B cell (primary cell): ENCODE measurements at regions not wholly inside any gene's neighbourhood (a gene's known extent, or its start where the extent isn't known, plus 50 kb on each side); places are given as distances from the start of the nearest gene placed in this dataset.

Source experiments
- ATAC-seq: fragments of 200-7000 bp; cut with Tn5 transposase; one replicate; pipeline ENCODE4 v1.10.0; 2021; ENCODE audit warnings: low read depth, mild to moderate bottlenecking, moderate number of reproducible peaks, moderate library complexity
- CTCF ChIA-PET: fragments of 350-600 bp; sonication (Branson Sonifier 250); formaldehyde crosslinking; loops from one replicate; lab custom pipeline; 2021; ENCODE audit warnings: antibody characterized with exemption, inconsistent platforms; lab: Charles Lee
- POLR2A ChIA-PET: fragments of 350-600 bp; sonication (Branson Sonifier 250); formaldehyde crosslinking; loops from one replicate; lab custom pipeline; 2021; ENCODE audit warnings: antibody characterized with exemption; lab: Charles Lee
- DNase-seq: peaks from one replicate; pipeline ENCODE4 v3.0.0; 2013
- H2AFZ ChIP-seq: 2 replicates; pipeline ENCODE4 v1.6.1; 2012; ENCODE audit warnings: mild to moderate bottlenecking, low read depth, low read length; ENCODE audit not compliant: insufficient read depth, poor library complexity, severe bottlenecking
- H3K27ac ChIP-seq, 2 donors: 1 replicate in 1 of 2; 2 replicates in 1 of 2; pipeline ENCODE4 v1.5.1; 2012 to 2013; ENCODE audit warnings: low read length in 2 of 2, mild to moderate bottlenecking in 2 of 2, moderate library complexity in 1 of 2
- H3K27me3 ChIP-seq, 4 experiments: fragments of 200-600 bp in 1 of 4; sonication (generic) in 1 of 4; replicated peaks in 1 of 4; 1 replicate in 2 of 4; 2 replicates in 2 of 4; pipeline versions ENCODE4 v1.6.1 to v1.7.0; 2013 to 2016; ENCODE audit warnings: low read length in 3 of 4, mild to moderate bottlenecking in 2 of 4, mixed read lengths in 1 of 4, moderate library complexity in 1 of 4; ENCODE audit not compliant: insufficient read depth in 4 of 4, control insufficient read depth in 3 of 4; ENCODE audit errors: control extremely low read depth in 1 of 4
- H3K36me3 ChIP-seq, 2 experiments: replicated peaks in 1 of 2; 1 replicate in 1 of 2; 2 replicates in 1 of 2; pipeline versions ENCODE4 v1.6.1 to v1.7.1; 2013; ENCODE audit warnings: low read length in 1 of 2; ENCODE audit not compliant: insufficient read depth in 2 of 2, control insufficient read depth in 1 of 2; ENCODE audit errors: control extremely low read depth in 1 of 2, extremely low read depth in 1 of 2
- H3K4me1 ChIP-seq, 2 donors: fragments of 200-600 bp in 1 of 2; sonication (generic) in 1 of 2; 1 replicate in 1 of 2; 2 replicates in 1 of 2; pipeline versions ENCODE4 v1.5.1 to v1.6.1; 2013 to 2017; ENCODE audit warnings: low read length in 2 of 2; ENCODE audit not compliant: control insufficient read depth in 2 of 2, insufficient read depth in 2 of 2
- H3K4me2 ChIP-seq: replicated peaks from 2 replicates; pipeline ENCODE3; 2012; ENCODE audit warnings: mild to moderate bottlenecking, low read depth, low read length; ENCODE audit not compliant: poor library complexity, severe bottlenecking
- H3K4me3 ChIP-seq, 5 experiments: fragments of 200-600 bp in 1 of 5; sonication (generic) in 1 of 5; 1 replicate in 3 of 5; 2 replicates in 2 of 5; pipeline versions ENCODE4 v1.5.1 to v1.7.0; 2011 to 2016; ENCODE audit warnings: low read length in 4 of 5, mild to moderate bottlenecking in 4 of 5, low read depth in 2 of 5, control low read depth in 1 of 5, moderate library complexity in 1 of 5; ENCODE audit not compliant: insufficient read depth in 1 of 5; ENCODE audit errors: control extremely low read depth in 1 of 5, extremely low read depth in 1 of 5
- H3K79me2 ChIP-seq: fragments of 200-600 bp; sonication (generic); one replicate; pipeline ENCODE4 v1.6.0; 2016; ENCODE audit warnings: low read length; ENCODE audit not compliant: control insufficient read depth, insufficient read depth
- H3K9ac ChIP-seq: fragments of 200-600 bp; sonication (generic); 2 replicates; pipeline ENCODE4 v1.6.1; 2017; ENCODE audit warnings: mild to moderate bottlenecking, low read length, moderate library complexity
- H3K9me3 ChIP-seq, 3 donors: one replicate each; pipeline versions ENCODE4 v1.6.1 to v1.7.1; 2013; ENCODE audit warnings: low read length in 2 of 3; ENCODE audit not compliant: control insufficient read depth in 2 of 3, insufficient read depth in 1 of 3; ENCODE audit errors: control extremely low read depth in 1 of 3
- H4K20me1 ChIP-seq: 2 replicates; pipeline ENCODE4 v1.6.0; 2012; ENCODE audit warnings: mild to moderate bottlenecking, low read length; ENCODE audit not compliant: insufficient read depth, control insufficient read depth, poor library complexity, severe bottlenecking
- H3K27ac Mint-ChIP-seq: one replicate; pipeline ENCODE4 v1.8.0; 2021; ENCODE audit warnings: mixed read lengths
- H3K27me3 Mint-ChIP-seq: one replicate; pipeline ENCODE4 v1.8.0; 2021; ENCODE audit warnings: mixed read lengths
- H3K4me1 Mint-ChIP-seq: one replicate; pipeline ENCODE4 v1.8.0; 2021; ENCODE audit warnings: mixed read lengths
- H3K4me3 Mint-ChIP-seq: one replicate; pipeline ENCODE4 v1.8.0; 2021; ENCODE audit warnings: mixed read lengths
- H3K9me3 Mint-ChIP-seq: one replicate; pipeline ENCODE4 v1.8.0; 2022; ENCODE audit warnings: mixed read lengths; ENCODE audit not compliant: insufficient read depth
- EZH2 ChIP-seq: IDR thresholded peaks from 2 replicates; pipeline ENCODE4 v1.6.1; 2012; ENCODE audit warnings: borderline replicate concordance, low read depth, mild to moderate bottlenecking, moderate library complexity, low read length; ENCODE audit not compliant: insufficient read depth, poor library complexity, severe bottlenecking
- WGBS: methylation state at CpG from one replicate; pipeline ENCODE4 v1.1.5; 2013; ENCODE audit warnings: missing lambda C conversion rate; ENCODE audit not compliant: insufficient coverage; 5-methylcytosine and 5-hydroxymethylcytosine counted together
- intact Hi-C: fragments of 100-400 bp; cut with micrococcal nuclease; formaldehyde crosslinking; loops from one replicate; pipeline ENCODE4 v1.10.0; 2022
- TF ChIP-seq, protein P1 (sequence below): fragments of 200-600 bp; IDR thresholded peaks from one replicate; pipeline ENCODE4 v1.8.0; 2022; ENCODE audit warnings: antibody characterized with exemption, mild to moderate bottlenecking

- intact Hi-C loops, result no loop called here
- Histone ChIP-seq H3K79me2 (no peaks in the 10 kb centered on the region), H3K4me2 (no peak overlapping the region), H3K9ac (no peak overlapping the region), H2AFZ (no peak overlapping the region), H3K4me3 (no peak overlapping the region), H3K27ac (no peak overlapping the region), H3K36me3 (no peaks in the 10 kb centered on the region), H3K4me1 (no peaks in the 10 kb centered on the region), H4K20me1 (no peaks in the 10 kb centered on the region), H3K27me3 (no peaks in the 10 kb centered on the region), H3K9me3 (no peaks in the 10 kb centered on the region)
- H3K27ac Mint-ChIP-seq, result no peak overlapping the region
- no peaks in the 10 kb centered on the region for H3K27me3 Mint-ChIP-seq
- 80% methylated on average over 1 of the region's 4 CpGs for WGBS
- no peaks in the 10 kb centered on the region for H3K9me3 Mint-ChIP-seq
- ATAC-seq (no peak), DNase-seq (no peak)
- POLR2A ChIA-PET, result no interaction called here
- TF ChIP-seq, protein P1, sequence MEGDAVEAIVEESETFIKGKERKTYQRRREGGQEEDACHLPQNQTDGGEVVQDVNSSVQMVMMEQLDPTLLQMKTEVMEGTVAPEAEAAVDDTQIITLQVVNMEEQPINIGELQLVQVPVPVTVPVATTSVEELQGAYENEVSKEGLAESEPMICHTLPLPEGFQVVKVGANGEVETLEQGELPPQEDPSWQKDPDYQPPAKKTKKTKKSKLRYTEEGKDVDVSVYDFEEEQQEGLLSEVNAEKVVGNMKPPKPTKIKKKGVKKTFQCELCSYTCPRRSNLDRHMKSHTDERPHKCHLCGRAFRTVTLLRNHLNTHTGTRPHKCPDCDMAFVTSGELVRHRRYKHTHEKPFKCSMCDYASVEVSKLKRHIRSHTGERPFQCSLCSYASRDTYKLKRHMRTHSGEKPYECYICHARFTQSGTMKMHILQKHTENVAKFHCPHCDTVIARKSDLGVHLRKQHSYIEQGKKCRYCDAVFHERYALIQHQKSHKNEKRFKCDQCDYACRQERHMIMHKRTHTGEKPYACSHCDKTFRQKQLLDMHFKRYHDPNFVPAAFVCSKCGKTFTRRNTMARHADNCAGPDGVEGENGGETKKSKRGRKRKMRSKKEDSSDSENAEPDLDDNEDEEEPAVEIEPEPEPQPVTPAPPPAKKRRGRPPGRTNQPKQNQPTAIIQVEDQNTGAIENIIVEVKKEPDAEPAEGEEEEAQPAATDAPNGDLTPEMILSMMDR, result no peak
- no peak for TF ChIP-seq EZH2
- H3K4me1 Mint-ChIP-seq, result no peaks in the 10 kb centered on the region
- H3K4me3 Mint-ChIP-seq, result no peak overlapping the region
- CTCF ChIA-PET, result no interaction called here
Measured at GRCh38 chr9:30329431-30329830, 2055.0 kb upstream of the ACO1 start.

- no peak overlapping the region for H3K4me3 ChIP-seq
- no peaks in the 10 kb centered on the region for H3K36me3 ChIP-seq
- H3K9me3 ChIP-seq, result peaks cover 0 to 13% (median 0%) of the 10 kb centered on the region in 3 donors
- H3K27me3 ChIP-seq, result no peaks in the 10 kb centered on the region
- TF ChIP-seq, protein P1, result no peak
- Mint-ChIP-seq H3K27ac (no peak overlapping the region), H3K4me1 (no peaks in the 10 kb centered on the region), H3K27me3 (no peaks in the 10 kb centered on the region), H3K9me3 (no peaks in the 10 kb centered on the region), H3K4me3 (no peak overlapping the region)
- WGBS, result 93% methylated on average over 15 of the region's 15 CpGs
- intact Hi-C loops, result no loop called here
- no peak overlapping the region for H3K9ac ChIP-seq
- POLR2A ChIA-PET, result no interaction called here
- CTCF ChIA-PET, result no interaction called here
- no peak overlapping the region for H3K27ac ChIP-seq
- no peaks in the 10 kb centered on the region for H4K20me1 ChIP-seq
- no peak overlapping the region for H3K4me2 ChIP-seq
- H3K4me1 ChIP-seq, result no peaks in the 10 kb centered on the region
- H3K79me2 ChIP-seq, result no peaks in the 10 kb centered on the region
- DNase-seq, result no peak
- no peak for ATAC-seq
- H2AFZ ChIP-seq, result no peak overlapping the region
Measured at GRCh38 chr9:30348904-30349303, 2035.5 kb upstream of the ACO1 start.
